22Rv1 (cell line): ENCODE measurements at regions not wholly inside any gene's neighbourhood (a gene's known extent, or its start where the extent isn't known, plus 50 kb on each side); places are given as distances from the start of the nearest gene placed in this dataset.

Source experiments
- H3K27ac ChIP-seq: fragments of 450-650 bp; 2 replicates; pipeline ENCODE4 v1.5.1; 2017
- ZFX ChIP-seq: fragments of 450-650 bp; IDR thresholded peaks from 2 replicates; pipeline ENCODE4 v1.6.1; 2017; ENCODE audit warnings: antibody characterized with exemption, borderline replicate concordance
- TF ChIP-seq, protein P1 (sequence below): fragments of 450-650 bp; IDR thresholded peaks from 2 replicates; pipeline ENCODE4 v1.5.1; 2017; ENCODE audit warnings: mild to moderate bottlenecking

DNA sequence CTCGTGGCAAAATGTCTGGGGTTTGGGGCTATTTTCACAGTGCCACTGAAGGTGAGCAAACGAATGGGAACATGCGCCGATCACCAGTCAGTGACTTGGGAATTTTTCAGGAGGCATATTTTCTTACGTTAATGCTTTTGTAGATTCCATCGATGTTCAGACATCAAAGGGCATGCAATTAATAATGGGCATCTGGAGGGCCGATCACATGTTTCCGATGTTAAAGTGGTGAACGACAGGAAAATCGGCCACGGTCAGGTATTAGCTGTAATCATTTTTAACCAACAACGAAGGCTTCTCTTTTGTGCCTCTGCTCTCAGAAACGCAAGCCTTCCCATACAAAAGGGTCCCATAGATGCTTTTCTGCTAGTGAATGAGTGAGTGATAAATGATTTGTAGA lies 155.0 kb upstream of the PITX1 start:
- H3K27ac ChIP-seq = no peak overlapping the region

DNA sequence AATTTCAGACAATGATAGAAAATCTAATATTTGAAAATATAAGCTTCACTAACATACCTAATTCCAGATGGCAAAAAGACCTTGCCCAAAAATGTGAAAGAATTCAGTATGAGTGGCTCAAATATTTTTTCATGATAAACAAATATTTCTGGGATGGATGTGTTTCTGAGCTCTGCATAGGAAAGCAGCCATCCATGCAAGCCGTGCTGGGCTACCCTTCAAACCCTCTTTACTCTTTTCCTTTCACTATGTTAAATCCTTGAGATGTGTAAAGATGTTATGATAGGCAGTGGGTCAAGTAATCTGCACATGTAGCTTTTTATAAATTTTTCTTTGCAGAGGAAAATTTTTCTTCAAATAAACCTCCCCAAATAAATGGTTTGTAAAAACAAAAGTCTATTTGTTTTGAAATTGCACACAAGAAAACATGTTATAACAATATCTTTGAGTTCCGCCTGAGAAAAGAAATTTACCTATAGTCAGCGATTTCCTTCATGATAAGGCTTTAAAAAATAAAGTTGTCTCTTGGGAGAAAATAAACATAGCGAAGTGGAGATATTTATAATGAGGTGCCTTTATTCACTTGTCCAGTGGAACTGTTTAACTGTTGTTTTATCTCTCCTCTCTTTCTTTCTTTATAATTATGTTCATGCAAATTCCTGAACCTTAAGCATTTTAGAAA lies 154.3 kb upstream of the PITX1 start:
- TF ChIP-seq ZFX = no peak
- TF ChIP-seq, protein P1, sequence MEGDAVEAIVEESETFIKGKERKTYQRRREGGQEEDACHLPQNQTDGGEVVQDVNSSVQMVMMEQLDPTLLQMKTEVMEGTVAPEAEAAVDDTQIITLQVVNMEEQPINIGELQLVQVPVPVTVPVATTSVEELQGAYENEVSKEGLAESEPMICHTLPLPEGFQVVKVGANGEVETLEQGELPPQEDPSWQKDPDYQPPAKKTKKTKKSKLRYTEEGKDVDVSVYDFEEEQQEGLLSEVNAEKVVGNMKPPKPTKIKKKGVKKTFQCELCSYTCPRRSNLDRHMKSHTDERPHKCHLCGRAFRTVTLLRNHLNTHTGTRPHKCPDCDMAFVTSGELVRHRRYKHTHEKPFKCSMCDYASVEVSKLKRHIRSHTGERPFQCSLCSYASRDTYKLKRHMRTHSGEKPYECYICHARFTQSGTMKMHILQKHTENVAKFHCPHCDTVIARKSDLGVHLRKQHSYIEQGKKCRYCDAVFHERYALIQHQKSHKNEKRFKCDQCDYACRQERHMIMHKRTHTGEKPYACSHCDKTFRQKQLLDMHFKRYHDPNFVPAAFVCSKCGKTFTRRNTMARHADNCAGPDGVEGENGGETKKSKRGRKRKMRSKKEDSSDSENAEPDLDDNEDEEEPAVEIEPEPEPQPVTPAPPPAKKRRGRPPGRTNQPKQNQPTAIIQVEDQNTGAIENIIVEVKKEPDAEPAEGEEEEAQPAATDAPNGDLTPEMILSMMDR = no peak
- H3K27ac ChIP-seq = no peak overlapping the region

More for the DNA sequence above, 155.0 kb upstream of the PITX1 start:
- TF ChIP-seq ZFX = no peak
- TF ChIP-seq, protein P1 = no peak

DNA sequence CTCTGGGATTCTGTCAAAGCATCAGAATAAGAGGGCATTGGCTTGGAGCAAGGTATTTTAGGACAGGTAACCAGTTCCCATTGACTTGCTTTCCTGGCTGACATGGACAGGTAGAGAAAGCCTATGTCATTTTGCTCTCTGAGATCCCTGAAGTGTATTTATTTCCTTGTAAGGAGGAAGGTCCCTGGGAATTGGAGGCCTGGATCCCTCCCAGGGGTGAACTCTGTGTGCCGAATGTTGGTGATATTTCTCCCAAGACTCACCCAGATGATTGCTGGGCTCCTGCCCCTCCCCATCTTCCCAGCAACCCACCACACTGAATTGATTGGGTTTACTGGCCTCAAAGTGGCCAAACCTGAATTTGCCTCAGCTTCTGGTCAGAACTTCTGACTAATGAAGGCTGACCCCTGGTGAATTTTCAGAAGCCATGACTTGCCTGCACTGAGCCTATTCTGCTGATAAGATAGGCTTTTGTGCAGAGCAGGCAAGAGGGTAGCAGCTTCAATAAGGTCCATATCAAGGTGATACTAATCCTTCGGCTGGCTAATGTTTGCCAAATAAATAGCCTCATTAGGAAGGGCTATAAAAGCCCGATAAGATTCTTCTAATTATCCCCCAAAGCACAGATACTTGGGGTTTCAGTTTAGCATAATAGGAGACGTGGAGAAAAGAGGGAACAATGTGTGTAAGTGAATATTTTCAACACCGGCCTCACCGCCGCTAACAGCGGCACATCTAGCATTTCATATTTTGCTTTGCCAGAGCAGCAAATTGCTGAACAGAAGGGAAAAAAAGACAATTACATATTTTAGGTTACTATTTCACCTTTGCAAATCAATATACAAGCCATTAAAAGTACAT lies 152.9 kb upstream of the PITX1 start:
- H3K27ac ChIP-seq = no peak overlapping the region

DNA sequence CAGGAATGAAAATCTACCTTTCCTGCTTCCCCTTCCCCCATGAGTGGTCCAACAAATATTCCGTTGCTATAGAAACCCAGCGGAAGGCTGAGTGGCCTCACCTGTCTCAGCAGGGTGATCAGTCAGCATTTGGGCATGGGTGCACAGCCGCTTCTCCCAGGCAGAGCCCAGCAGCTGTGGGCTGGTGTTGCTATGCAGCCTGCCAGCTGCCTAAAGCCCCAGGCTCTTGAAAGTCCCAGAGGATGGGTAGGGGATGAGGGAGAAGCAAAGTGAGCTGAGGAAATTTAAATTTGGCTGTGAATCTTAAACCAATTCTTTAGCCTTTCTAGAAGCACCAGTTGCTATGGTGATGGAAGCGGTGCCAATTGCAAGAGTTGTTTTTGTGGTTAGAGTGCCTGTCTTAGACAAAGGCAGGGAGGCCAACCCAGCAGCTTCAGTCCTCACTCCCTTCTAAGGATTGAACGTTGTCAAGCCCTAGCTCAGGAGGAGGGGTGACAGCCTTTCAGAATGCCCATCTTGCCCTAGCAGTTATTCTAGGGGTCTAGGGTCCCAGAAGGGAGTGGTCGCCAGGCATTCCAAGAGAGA lies 151.5 kb upstream of the PITX1 start:
- no peak overlapping the region for H3K27ac ChIP-seq
- TF ChIP-seq, protein P1 = no peak
- no peak for TF ChIP-seq ZFX

More for the DNA sequence above, 152.9 kb upstream of the PITX1 start:
- TF ChIP-seq, protein P1 = no peak
- no peak for TF ChIP-seq ZFX

DNA sequence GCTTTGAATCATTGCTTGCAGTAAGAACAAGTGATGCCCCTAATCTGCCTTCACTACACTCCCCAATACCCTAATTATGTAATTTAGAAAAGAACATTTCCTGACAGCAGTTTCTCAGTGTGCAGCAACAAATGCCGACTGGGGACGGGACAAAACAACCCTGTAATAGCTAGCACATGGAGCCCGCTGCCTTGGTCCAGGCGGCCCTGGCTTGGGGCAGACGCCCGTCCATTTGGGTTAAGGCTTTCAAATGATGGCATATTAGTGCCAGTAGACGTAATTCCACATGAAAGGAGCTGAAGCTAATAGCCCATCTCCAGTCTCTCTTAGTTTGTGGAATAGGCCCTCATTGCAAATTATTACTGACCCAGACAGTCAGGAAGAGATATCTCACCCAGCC lies 150.6 kb upstream of the PITX1 start:
- TF ChIP-seq ZFX = no peak
- TF ChIP-seq, protein P1 = no peak

DNA sequence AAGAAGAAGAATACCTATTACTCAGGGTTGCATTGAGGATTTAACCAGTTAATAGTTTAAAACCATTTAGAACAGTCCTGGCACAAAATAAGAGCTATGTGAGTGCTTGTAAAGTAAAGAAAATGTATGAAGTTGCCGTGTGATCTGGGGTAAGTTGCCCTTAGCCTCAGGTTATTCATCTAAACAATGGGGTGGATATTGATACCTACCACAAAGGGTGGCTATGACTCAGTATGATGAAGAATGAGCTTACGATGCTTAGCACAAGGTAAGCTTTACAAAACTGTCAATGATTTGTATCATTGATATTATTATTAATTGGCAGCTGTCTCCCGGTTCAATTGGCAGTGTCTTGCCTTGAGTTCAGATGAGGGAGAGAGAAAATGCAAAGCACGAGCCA lies 149.4 kb upstream of the PITX1 start:
- no peak for TF ChIP-seq ZFX
- TF ChIP-seq, protein P1 = no peak
- H3K27ac ChIP-seq = no peak overlapping the region

More for the DNA sequence above, 150.6 kb upstream of the PITX1 start:
- no peak overlapping the region for H3K27ac ChIP-seq
